Activated T-cell treated with anti-CD3 and anti-CD28 coated beads, Interleukin-2, amount 50 U/mL, for 24 hours (primary cell): ENCODE measurements at regions not wholly inside any gene's neighbourhood (a gene's known extent, or its start where the extent isn't known, plus 50 kb on each side); places are given as distances from the start of the nearest gene placed in this dataset.

Experiments
- DNase-seq: peaks from one replicate; pipeline ENCODE4 v3.0.0-alpha.2; 2020
- H3K27ac Mint-ChIP-seq: 2 replicates; pipeline ENCODE4 v1.8.0; 2020; ENCODE audit warnings: mild to moderate bottlenecking, mixed read lengths
- H3K27me3 Mint-ChIP-seq: 2 replicates; pipeline ENCODE4 v1.8.0; 2020; ENCODE audit warnings: mixed read lengths
- H3K36me3 Mint-ChIP-seq: 2 replicates; pipeline ENCODE4 v1.8.0; 2020; ENCODE audit warnings: low read depth, mixed read lengths
- H3K4me1 Mint-ChIP-seq: 2 replicates; pipeline ENCODE4 v1.8.0; 2020; ENCODE audit warnings: low read depth, mixed read lengths
- H3K4me3 Mint-ChIP-seq: 2 replicates; pipeline ENCODE4 v1.8.0; 2020; ENCODE audit warnings: mild to moderate bottlenecking, moderate library complexity, mixed read lengths
- H3K9me3 Mint-ChIP-seq: 2 replicates; pipeline ENCODE4 v1.8.0; 2020; ENCODE audit warnings: mixed read lengths

DNA sequence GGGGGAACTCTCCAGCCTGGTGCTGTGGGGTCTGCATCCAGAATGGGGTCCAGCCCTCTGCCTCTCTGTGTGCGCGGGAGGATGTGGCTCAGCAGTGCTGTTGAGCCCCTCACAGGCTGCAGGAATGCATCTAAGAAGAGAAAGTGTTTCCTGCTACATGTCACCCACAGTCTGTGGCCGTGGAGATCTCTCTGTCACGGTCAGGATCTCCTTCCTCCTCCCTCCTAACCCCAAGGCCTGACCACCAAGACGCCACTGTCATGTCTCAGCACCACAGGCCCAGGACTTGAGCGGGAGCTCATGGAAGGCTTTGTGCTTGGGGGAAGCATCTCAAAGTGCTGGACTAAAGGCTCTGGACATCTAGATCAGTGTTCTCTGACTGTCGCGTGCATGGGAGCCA lies 90.1 kb downstream of the SREK1 start:
- H3K4me1 Mint-ChIP-seq, result peaks cover 4% of the 10 kb centered on the region
- H3K36me3 Mint-ChIP-seq, result no peaks in the 10 kb centered on the region
- H3K9me3 Mint-ChIP-seq, result no peaks in the 10 kb centered on the region
- H3K27ac Mint-ChIP-seq, result no peak overlapping the region
- no peak overlapping the region for H3K4me3 Mint-ChIP-seq
- DNase-seq, result no peak
- H3K27me3 Mint-ChIP-seq, result peaks cover 6% of the 10 kb centered on the region

GRCh38 chr5:66238435-66238834 lies 94.3 kb downstream of the SREK1 start:
- H3K27me3 Mint-ChIP-seq, result peaks cover 6% of the 10 kb centered on the region
- no peak for DNase-seq
- H3K4me3 Mint-ChIP-seq, result no peak overlapping the region
- no peaks in the 10 kb centered on the region for H3K36me3 Mint-ChIP-seq
- H3K9me3 Mint-ChIP-seq, result no peaks in the 10 kb centered on the region
- H3K27ac Mint-ChIP-seq, result no peak overlapping the region
- no peaks in the 10 kb centered on the region for H3K4me1 Mint-ChIP-seq

- Mint-ChIP-seq H3K9me3 (no peaks in the 10 kb centered on the region), H3K4me1 (no peaks in the 10 kb centered on the region), H3K27ac (no peak overlapping the region), H3K4me3 (no peak overlapping the region), H3K36me3 (no peaks in the 10 kb centered on the region), H3K27me3 (peaks cover 6% of the 10 kb centered on the region)
- no peak for DNase-seq
Observed at GRCh38 chr5:66239034-66239433, 94.9 kb downstream of the SREK1 start.

GRCh38 chr5:66241136-66241825 lies 97.2 kb downstream of the SREK1 start:
- Mint-ChIP-seq H3K4me1 (no peaks in the 10 kb centered on the region), H3K27ac (no peak overlapping the region)

GRCh38 chr5:66242050-66242715 lies 98.1 kb downstream of the SREK1 start:
- H3K27me3 Mint-ChIP-seq, result no peaks in the 10 kb centered on the region
- no peaks in the 10 kb centered on the region for H3K4me1 Mint-ChIP-seq
- H3K27ac Mint-ChIP-seq, result no peak overlapping the region
- no peaks in the 10 kb centered on the region for H3K36me3 Mint-ChIP-seq
- no peak for DNase-seq
- H3K4me3 Mint-ChIP-seq, result no peak overlapping the region
- H3K9me3 Mint-ChIP-seq, result no peaks in the 10 kb centered on the region

More at GRCh38 chr5:66241136-66241825, 97.2 kb downstream of the SREK1 start:
- no peak for DNase-seq
- Mint-ChIP-seq H3K27me3 (peaks cover 4% of the 10 kb centered on the region), H3K9me3 (no peaks in the 10 kb centered on the region), H3K36me3 (no peaks in the 10 kb centered on the region), H3K4me3 (no peak overlapping the region)

GRCh38 chr5:66246608-66247007 lies 102.5 kb downstream of the SREK1 start:
- no peak for DNase-seq
- no peaks in the 10 kb centered on the region for H3K36me3 Mint-ChIP-seq
- H3K4me1 Mint-ChIP-seq, result no peaks in the 10 kb centered on the region
- H3K27me3 Mint-ChIP-seq, result no peaks in the 10 kb centered on the region
- no peak overlapping the region for H3K27ac Mint-ChIP-seq
- H3K4me3 Mint-ChIP-seq, result no peak overlapping the region
- H3K9me3 Mint-ChIP-seq, result no peaks in the 10 kb centered on the region

GRCh38 chr5:66247176-66247960 lies 103.3 kb downstream of the SREK1 start:
- Mint-ChIP-seq H3K4me1 (no peaks in the 10 kb centered on the region), H3K27ac (no peak overlapping the region), H3K9me3 (no peaks in the 10 kb centered on the region), H3K36me3 (no peaks in the 10 kb centered on the region), H3K27me3 (no peaks in the 10 kb centered on the region), H3K4me3 (no peak overlapping the region)
- no peak for DNase-seq

DNA sequence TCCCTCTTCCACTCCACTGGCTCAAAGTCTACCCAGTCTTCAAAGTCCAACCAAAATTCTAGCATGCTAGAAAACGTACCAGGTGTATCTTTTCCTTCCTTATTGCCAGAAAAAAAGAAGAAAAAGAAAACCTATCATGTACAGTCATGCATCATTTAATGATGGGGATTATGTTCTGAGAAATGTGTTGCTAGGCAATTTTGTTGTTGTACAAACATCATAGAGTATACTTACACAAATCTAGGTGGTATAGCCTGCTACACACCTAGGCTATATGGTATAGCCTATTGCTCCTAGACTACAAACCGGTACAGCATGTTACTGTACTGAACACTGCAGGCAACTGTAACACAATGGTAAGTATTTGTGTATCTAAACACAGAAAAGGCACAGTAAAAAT lies 104.8 kb downstream of the SREK1 start:
- Mint-ChIP-seq H3K9me3 (no peaks in the 10 kb centered on the region), H3K4me3 (no peak overlapping the region), H3K27me3 (no peaks in the 10 kb centered on the region), H3K36me3 (no peaks in the 10 kb centered on the region), H3K4me1 (no peaks in the 10 kb centered on the region), H3K27ac (no peak overlapping the region)
- DNase-seq, result no peak

DNA sequence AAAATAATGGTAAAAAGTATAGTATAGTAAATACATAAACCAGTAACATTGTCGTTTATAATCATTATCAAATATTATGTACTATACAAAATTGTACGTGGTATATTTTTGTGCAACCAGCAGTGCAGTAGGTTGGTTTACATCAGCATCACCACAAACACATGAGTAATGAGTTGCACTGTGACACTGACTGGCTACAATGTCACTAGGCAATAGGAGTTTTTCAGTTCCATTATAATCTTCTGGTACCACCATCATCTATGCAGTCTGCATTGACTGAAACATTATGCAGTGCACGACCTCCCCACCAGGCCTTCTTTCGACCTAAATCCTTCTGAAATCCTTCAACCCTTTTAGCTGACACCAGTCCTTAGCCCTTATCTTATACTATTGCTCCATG lies 105.8 kb downstream of the SREK1 start:
- Mint-ChIP-seq H3K27ac (no peak overlapping the region), H3K4me3 (no peak overlapping the region), H3K9me3 (no peaks in the 10 kb centered on the region), H3K4me1 (no peaks in the 10 kb centered on the region), H3K27me3 (no peaks in the 10 kb centered on the region), H3K36me3 (no peaks in the 10 kb centered on the region)
- DNase-seq, result no peak

- Mint-ChIP-seq H3K4me3 (no peak overlapping the region), H3K36me3 (no peaks in the 10 kb centered on the region), H3K27me3 (no peaks in the 10 kb centered on the region), H3K27ac (no peak overlapping the region), H3K9me3 (no peaks in the 10 kb centered on the region), H3K4me1 (no peaks in the 10 kb centered on the region)
- no peak for DNase-seq
Observed at GRCh38 chr5:66252849-66253248, 108.7 kb downstream of the SREK1 start.

DNA sequence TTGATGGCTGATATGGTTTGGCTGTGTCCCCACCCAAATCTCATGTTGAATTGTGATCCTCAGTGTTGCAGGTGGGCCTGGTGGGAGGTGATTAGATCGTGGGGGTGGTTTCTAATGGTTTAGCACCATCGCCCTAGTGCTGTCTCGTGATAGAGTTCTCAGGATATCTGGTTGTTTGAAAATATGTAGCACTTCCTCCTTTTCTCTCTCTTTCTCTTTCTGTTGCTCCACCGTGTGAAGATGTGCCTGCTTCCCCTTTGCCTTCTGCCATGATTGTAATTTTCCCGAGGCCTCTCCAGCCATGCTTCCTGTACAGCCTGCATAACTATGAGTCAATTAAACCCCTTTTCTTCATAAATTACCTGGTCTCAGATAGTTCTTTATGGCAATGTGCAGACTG lies 111.6 kb downstream of the SREK1 start:
- Mint-ChIP-seq H3K27me3 (no peaks in the 10 kb centered on the region), H3K27ac (no peak overlapping the region), H3K4me3 (no peak overlapping the region), H3K36me3 (no peaks in the 10 kb centered on the region), H3K9me3 (peaks cover 3% of the 10 kb centered on the region), H3K4me1 (no peaks in the 10 kb centered on the region)
- DNase-seq, result no peak

GRCh38 chr5:66273121-66273520 lies 129.0 kb downstream of the SREK1 start:
- peaks cover 9% of the 10 kb centered on the region for H3K27me3 Mint-ChIP-seq
- H3K27ac Mint-ChIP-seq, result no peak overlapping the region
- H3K4me1 Mint-ChIP-seq, result no peaks in the 10 kb centered on the region
- H3K36me3 Mint-ChIP-seq, result no peaks in the 10 kb centered on the region
- no peaks in the 10 kb centered on the region for H3K9me3 Mint-ChIP-seq
- no peak for DNase-seq
- H3K4me3 Mint-ChIP-seq, result no peak overlapping the region

GRCh38 chr5:66276986-66277385 lies 132.9 kb downstream of the SREK1 start:
- H3K9me3 Mint-ChIP-seq, result no peaks in the 10 kb centered on the region
- H3K4me1 Mint-ChIP-seq, result peaks cover 2% of the 10 kb centered on the region
- H3K27me3 Mint-ChIP-seq, result peaks cover 14% of the 10 kb centered on the region
- H3K36me3 Mint-ChIP-seq, result no peaks in the 10 kb centered on the region
- H3K27ac Mint-ChIP-seq, result no peak overlapping the region
- no peak for DNase-seq
- no peak overlapping the region for H3K4me3 Mint-ChIP-seq

DNA sequence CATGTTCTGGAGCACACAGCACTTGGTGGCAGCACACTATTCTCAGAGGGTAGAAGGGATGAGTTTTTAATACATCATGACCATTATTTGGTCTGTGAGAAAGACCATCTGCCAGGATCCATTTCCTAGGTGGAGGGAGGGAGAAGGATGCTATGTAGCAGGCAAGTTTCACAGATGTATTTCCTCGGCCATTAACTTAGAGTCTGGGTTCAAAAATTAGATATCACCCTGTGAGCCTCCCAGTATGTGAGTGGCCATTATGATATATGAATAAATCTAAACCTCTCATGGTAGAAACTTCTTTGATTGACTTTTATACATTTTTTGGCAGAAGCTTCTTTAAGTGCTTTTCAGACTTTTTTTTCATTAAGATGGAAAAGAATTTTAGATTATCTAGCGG lies 133.9 kb downstream of the SREK1 start:
- Mint-ChIP-seq H3K27ac (no peak overlapping the region), H3K4me3 (no peak overlapping the region), H3K27me3 (peaks cover 14% of the 10 kb centered on the region), H3K9me3 (no peaks in the 10 kb centered on the region), H3K36me3 (no peaks in the 10 kb centered on the region), H3K4me1 (peaks cover 2% of the 10 kb centered on the region)
- no peak for DNase-seq

DNA sequence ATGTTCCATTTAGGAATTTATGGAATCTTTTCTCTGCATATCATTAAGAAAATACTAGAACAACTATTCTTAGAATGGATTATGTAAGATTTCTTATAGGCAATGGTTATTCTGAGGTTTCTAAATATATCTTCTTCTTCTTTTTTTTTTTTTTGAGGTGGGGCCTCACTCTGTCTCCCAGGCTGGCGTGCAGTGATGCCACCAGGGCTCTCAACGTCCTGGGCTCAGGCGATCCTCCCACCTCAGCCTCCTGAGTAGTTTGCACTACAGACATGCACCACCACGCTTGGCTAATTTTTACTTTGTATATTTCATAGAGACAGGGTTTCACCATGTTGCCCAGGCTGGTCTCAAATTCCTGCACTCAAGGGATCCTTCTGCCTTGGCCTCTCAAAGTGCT lies 137.2 kb downstream of the SREK1 start:
- Mint-ChIP-seq H3K9me3 (no peaks in the 10 kb centered on the region), H3K4me3 (no peak overlapping the region), H3K27me3 (peaks cover 10% of the 10 kb centered on the region), H3K36me3 (no peaks in the 10 kb centered on the region), H3K27ac (no peak overlapping the region), H3K4me1 (peaks cover 5% of the 10 kb centered on the region)
- no peak for DNase-seq
